SK-N-SH (cell line): ENCODE measurements at regions not wholly inside any gene's neighbourhood (a gene's known extent, or its start where the extent isn't known, plus 50 kb on each side); places are given as distances from the start of the nearest gene placed in this dataset.

Source experiments
- CHD2 ChIP-seq: fragments of 150-350 bp; IDR thresholded peaks from 2 replicates; pipeline ENCODE4 v1.6.1; 2018; ENCODE audit warnings: low read length; ENCODE audit not compliant: partially characterized antibody
- CTCF ChIP-seq: fragments of 200-600 bp; sonication (generic); IDR thresholded peaks from 2 replicates; pipeline ENCODE4 v1.6.1; 2017; ENCODE audit warnings: antibody characterized with exemption, mild to moderate bottlenecking, moderate library complexity
- MAX ChIP-seq: IDR thresholded peaks from 2 replicates; pipeline ENCODE4 v1.4.0; 2012; ENCODE audit warnings: low read depth
- USF2 ChIP-seq: fragments of 150-350 bp; IDR thresholded peaks from 2 replicates; pipeline ENCODE4 v1.6.1; 2017; ENCODE audit warnings: antibody characterized with exemption, low read length, low read depth, borderline replicate concordance
- YY1 ChIP-seq: IDR thresholded peaks from 2 replicates; pipeline ENCODE4 v1.4.0; 2012; ENCODE audit warnings: low read depth, mild to moderate bottlenecking

- TF ChIP-seq MAX (no peak), CHD2 (no peak), USF2 (no peak), CTCF (no peak), YY1 (no peak)
Observed at GRCh38 chr13:63175536-63175935, 1759.9 kb upstream of the PCDH20 start.
